Muscle layer of colon (tissue), 2 donors: ENCODE measurements at regions not wholly inside any gene's neighbourhood (a gene's known extent, or its start where the extent isn't known, plus 50 kb on each side); places are given as distances from the start of the nearest gene placed in this dataset.

Source experiments
- H3K27ac ChIP-seq: one replicate; pipeline ENCODE4 v1.7.0; 2013; ENCODE audit warnings: low read depth, mild to moderate bottlenecking, low read length, moderate library complexity
- H3K27me3 ChIP-seq, 2 donors: one replicate each; pipeline ENCODE4 v1.7.0; 2013; ENCODE audit warnings: low read length in 2 of 2, mild to moderate bottlenecking in 2 of 2; ENCODE audit not compliant: insufficient read depth in 2 of 2, control insufficient read depth in 1 of 2
- H3K36me3 ChIP-seq: one replicate; pipeline ENCODE4 v1.7.0; 2013; ENCODE audit warnings: mild to moderate bottlenecking, low read length; ENCODE audit not compliant: insufficient read depth
- H3K4me1 ChIP-seq: one replicate; pipeline ENCODE4 v1.7.0; 2013; ENCODE audit warnings: mild to moderate bottlenecking, low read length; ENCODE audit not compliant: insufficient read depth
- H3K4me3 ChIP-seq, 2 donors: one replicate each; pipeline ENCODE4 v1.7.0; 2013; ENCODE audit warnings: low read length in 2 of 2, low read depth in 1 of 2, mild to moderate bottlenecking in 1 of 2, moderate library complexity in 1 of 2
- H3K9ac ChIP-seq: one replicate; pipeline ENCODE4 v1.7.0; 2013; ENCODE audit warnings: low read length
- H3K9me3 ChIP-seq: one replicate; pipeline ENCODE4 v1.7.0; 2013; ENCODE audit warnings: mild to moderate bottlenecking, low read length
- donor health status: abdominal sarcoma.
- donor health status: Adenocarcinoma of cecum.

GRCh38 chr5:154107010-154107409 is 68.2 kb downstream of the MFAP3 start:
- Histone ChIP-seq H3K9ac (no peak overlapping the region), H3K9me3 (no peaks in the 10 kb centered on the region), H3K4me3 (no peak overlapping the region), H3K27ac (no peak overlapping the region), H3K36me3 (no peaks in the 10 kb centered on the region), H3K4me1 (no peaks in the 10 kb centered on the region), H3K27me3 (no peaks in the 10 kb centered on the region)

DNA sequence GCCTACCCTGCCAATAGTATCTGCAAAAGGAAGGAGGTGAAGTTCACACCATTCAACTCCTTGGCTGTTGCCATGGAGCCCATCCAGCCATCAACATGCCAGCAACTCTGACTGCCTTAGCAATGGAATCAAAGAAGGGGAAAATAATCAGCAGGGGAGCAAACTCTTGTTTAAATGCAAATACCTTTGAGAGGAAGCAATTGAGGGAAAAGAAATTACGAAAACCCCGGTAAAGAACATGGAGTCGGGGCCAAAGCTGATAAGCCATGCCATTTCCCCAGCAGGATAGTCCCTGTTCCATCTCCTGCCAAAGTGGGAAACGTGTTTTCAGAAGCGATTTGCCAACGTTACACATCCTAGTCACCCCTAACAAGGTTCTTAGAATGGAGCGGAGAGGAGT is 69.0 kb downstream of the MFAP3 start:
- Histone ChIP-seq H3K36me3 (no peaks in the 10 kb centered on the region), H3K9ac (no peak overlapping the region), H3K4me3 (no peak overlapping the region), H3K27ac (no peak overlapping the region), H3K27me3 (no peaks in the 10 kb centered on the region), H3K9me3 (no peaks in the 10 kb centered on the region), H3K4me1 (no peaks in the 10 kb centered on the region)

GRCh38 chr5:154109416-154110106 is 70.8 kb downstream of the MFAP3 start:
- no peaks in the 10 kb centered on the region for H3K9me3 ChIP-seq
- no peaks in the 10 kb centered on the region for H3K36me3 ChIP-seq
- no peak overlapping the region for H3K9ac ChIP-seq

GRCh38 chr5:154110107-154110453 is 71.3 kb downstream of the MFAP3 start:
- H3K27me3 ChIP-seq: no peaks in the 10 kb centered on the region
- no peak overlapping the region for H3K9ac ChIP-seq
- H3K36me3 ChIP-seq: no peaks in the 10 kb centered on the region
- H3K27ac ChIP-seq: no peak overlapping the region
- no peak overlapping the region for H3K4me3 ChIP-seq
- H3K4me1 ChIP-seq: no peaks in the 10 kb centered on the region
- no peaks in the 10 kb centered on the region for H3K9me3 ChIP-seq

More at GRCh38 chr5:154109416-154110106, 70.8 kb downstream of the MFAP3 start:
- no peak overlapping the region for H3K4me3 ChIP-seq
- H3K4me1 ChIP-seq: no peaks in the 10 kb centered on the region
- no peaks in the 10 kb centered on the region for H3K27me3 ChIP-seq
- H3K27ac ChIP-seq: no peak overlapping the region

DNA sequence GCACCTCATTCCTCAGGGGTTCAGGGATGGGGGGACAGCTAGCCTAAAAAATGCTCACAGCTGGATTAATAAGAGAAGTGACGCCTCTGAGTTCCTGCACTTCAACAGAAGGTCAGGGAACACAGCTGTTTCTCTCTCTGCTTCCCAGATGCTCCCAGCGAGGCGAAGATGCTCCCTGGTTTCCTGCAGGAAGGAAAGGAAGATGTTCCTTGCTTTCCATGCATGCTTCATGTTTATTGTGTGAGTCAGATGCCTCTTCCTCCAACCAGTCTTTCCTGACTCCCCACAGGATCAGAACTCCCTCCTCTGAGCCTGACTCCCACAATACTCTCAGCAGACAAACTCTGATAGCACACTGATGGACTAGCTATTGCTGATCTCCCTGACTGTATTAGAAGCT is 71.9 kb downstream of the MFAP3 start:
- Histone ChIP-seq H3K27ac (no peak overlapping the region), H3K9ac (no peak overlapping the region), H3K4me3 (no peak overlapping the region), H3K27me3 (no peaks in the 10 kb centered on the region), H3K9me3 (no peaks in the 10 kb centered on the region), H3K4me1 (no peaks in the 10 kb centered on the region), H3K36me3 (no peaks in the 10 kb centered on the region)

DNA sequence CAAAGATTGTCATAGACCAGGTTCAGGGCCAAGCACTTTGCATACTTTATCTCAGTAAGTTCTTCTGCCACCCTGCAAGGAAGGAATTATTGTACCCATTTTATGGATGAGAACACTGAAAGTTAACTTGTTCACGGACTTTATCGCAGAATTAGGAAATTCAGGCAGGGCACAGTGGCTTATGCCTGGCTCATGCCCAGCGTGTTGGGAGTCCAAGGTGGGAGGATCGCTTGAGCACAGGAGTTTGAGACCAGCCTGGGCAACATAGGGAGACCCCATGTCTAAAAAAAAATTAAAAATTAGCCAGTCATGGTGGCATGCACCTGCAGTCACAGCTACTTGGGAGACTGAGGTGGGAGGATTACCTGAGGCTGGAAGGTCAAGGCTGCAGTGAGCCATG is 72.4 kb downstream of the MFAP3 start:
- Histone ChIP-seq H3K9me3 (no peaks in the 10 kb centered on the region), H3K9ac (no peak overlapping the region), H3K27me3 (no peaks in the 10 kb centered on the region), H3K4me1 (no peaks in the 10 kb centered on the region), H3K27ac (no peak overlapping the region), H3K4me3 (no peak overlapping the region), H3K36me3 (no peaks in the 10 kb centered on the region)

- H3K9me3 ChIP-seq: no peaks in the 10 kb centered on the region
- H3K9ac ChIP-seq: no peak overlapping the region
- H3K4me1 ChIP-seq: no peaks in the 10 kb centered on the region
- no peaks in the 10 kb centered on the region for H3K36me3 ChIP-seq
- no peak overlapping the region for H3K27ac ChIP-seq
- no peaks in the 10 kb centered on the region for H3K27me3 ChIP-seq
- H3K4me3 ChIP-seq: no peak overlapping the region
Measured at GRCh38 chr5:154112255-154112654, 73.5 kb downstream of the MFAP3 start.

GRCh38 chr5:154115291-154115690 is 75.2 kb upstream of the GALNT10 start:
- no peak overlapping the region for H3K9ac ChIP-seq
- no peaks in the 10 kb centered on the region for H3K9me3 ChIP-seq
- no peak overlapping the region for H3K27ac ChIP-seq
- H3K36me3 ChIP-seq: no peaks in the 10 kb centered on the region
- H3K27me3 ChIP-seq: no peaks in the 10 kb centered on the region
- no peaks in the 10 kb centered on the region for H3K4me1 ChIP-seq
- H3K4me3 ChIP-seq: no peak overlapping the region

DNA sequence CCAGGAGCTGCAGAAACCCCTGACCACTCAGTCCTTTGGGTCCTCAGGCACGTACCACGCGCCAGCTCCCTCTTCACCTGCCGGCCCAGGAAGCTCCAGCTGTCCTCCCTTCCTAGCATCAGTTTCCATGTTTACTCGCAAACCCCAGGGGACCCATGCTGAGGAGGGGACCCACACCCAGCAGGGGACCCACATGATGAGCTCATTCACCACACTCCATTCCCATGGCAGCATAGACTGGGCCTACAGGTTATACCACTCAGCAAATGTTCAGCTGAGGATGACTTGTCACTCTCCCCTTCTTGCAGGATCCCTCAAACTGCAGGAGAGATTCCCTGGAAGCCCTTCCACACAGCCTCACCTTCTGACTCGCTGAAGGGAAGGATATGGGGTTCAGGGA is 73.5 kb upstream of the GALNT10 start:
- Histone ChIP-seq H3K4me3 (no peak overlapping the region), H3K9ac (no peak overlapping the region), H3K36me3 (no peaks in the 10 kb centered on the region), H3K27ac (no peak overlapping the region), H3K4me1 (no peaks in the 10 kb centered on the region), H3K27me3 (no peaks in the 10 kb centered on the region), H3K9me3 (no peaks in the 10 kb centered on the region)

DNA sequence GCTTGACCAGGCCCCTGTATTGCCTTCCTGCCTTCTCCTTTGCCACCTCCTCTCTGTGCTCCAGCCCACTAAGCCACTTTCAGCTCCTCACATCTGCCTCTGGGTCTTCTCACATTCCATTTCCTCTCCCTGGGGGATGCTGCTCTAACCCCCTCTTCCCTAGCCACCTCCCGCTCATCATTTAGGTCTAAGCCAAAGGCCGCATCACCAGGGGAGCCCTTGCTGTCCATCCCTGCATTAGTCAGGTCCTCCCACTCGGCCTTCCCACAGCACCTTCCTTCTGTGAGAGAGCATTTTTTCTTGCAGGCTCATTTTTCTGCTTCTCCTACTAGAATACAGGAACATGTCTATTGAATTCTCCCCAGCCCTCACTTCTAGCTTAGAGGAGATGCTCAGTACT is 72.6 kb upstream of the GALNT10 start:
- Histone ChIP-seq H3K4me3 (no peak overlapping the region), H3K27ac (no peak overlapping the region), H3K27me3 (no peaks in the 10 kb centered on the region), H3K4me1 (no peaks in the 10 kb centered on the region), H3K9me3 (no peaks in the 10 kb centered on the region), H3K36me3 (no peaks in the 10 kb centered on the region), H3K9ac (no peak overlapping the region)

GRCh38 chr5:154118385-154118784 is 72.1 kb upstream of the GALNT10 start:
- Histone ChIP-seq H3K4me1 (no peaks in the 10 kb centered on the region), H3K4me3 (no peak overlapping the region), H3K27me3 (no peaks in the 10 kb centered on the region), H3K9ac (no peak overlapping the region), H3K9me3 (no peaks in the 10 kb centered on the region), H3K27ac (no peak overlapping the region), H3K36me3 (no peaks in the 10 kb centered on the region)

- H3K9ac ChIP-seq: no peak overlapping the region
- H3K9me3 ChIP-seq: no peaks in the 10 kb centered on the region
- no peak overlapping the region for H3K27ac ChIP-seq
- H3K4me3 ChIP-seq: no peak overlapping the region
- H3K4me1 ChIP-seq: no peaks in the 10 kb centered on the region
- H3K27me3 ChIP-seq: no peaks in the 10 kb centered on the region
- no peaks in the 10 kb centered on the region for H3K36me3 ChIP-seq
Measured at GRCh38 chr5:154118893-154119336, 71.6 kb upstream of the GALNT10 start.
